GM19328 (cell line): ENCODE measurements at regions not wholly inside any gene's neighbourhood (a gene's known extent, or its start where the extent isn't known, plus 50 kb on each side); places are given as distances from the start of the nearest gene placed in this dataset.
"Not testable (repeated sequence)": the region's sequence is repeated elsewhere in the genome, so short reads cannot be mapped to it uniquely, and the experiment has no call there.

Experiments used
- ATAC-seq: cut with Tn5 transposase; IDR thresholded peaks from one replicate; pipeline ENCODE4 v1.9.1; 2021; ENCODE audit warnings: mild to moderate bottlenecking, moderate library complexity; ENCODE audit not compliant: unreplicated experiment

DNA sequence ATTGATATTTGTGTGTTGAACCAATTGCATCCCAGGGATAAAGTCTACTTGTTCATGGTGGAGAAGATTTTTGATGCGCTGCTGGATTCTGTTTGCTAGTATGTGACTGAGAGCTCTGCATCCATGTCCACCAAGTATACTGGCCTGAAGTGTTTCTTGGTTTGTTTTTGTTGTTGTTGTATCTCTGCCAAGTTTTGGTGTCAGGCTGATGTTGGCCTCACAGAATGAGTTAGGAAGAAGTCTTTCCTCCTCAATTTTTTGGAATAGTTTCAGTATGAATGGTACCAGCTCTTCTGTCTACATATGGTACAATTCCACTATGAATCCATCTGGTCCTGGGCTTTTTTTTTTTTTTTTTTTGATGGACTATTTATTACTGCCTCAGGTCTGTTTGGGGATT is 50.9 kb upstream of the OSTN start:
- no peak for ATAC-seq

DNA sequence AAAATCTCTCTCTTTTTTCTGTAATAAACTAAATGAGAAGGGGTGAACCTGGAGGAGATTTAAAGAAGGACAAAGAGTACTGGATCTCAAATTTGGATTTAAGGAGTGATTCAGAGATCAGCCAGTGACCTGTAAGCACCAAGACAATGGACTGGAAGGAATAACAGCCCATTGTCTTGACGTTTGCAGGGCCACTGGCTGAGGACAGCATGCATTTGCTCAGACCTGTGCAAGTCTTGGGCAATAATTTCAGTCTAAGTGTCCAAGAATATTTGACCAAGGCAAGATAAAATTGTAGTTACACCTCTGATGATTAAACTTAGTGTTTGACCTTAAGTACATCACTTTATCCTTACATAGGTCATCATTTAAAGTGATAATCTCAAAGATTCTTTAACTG is 55.8 kb upstream of the OSTN start:
- no peak for ATAC-seq

DNA sequence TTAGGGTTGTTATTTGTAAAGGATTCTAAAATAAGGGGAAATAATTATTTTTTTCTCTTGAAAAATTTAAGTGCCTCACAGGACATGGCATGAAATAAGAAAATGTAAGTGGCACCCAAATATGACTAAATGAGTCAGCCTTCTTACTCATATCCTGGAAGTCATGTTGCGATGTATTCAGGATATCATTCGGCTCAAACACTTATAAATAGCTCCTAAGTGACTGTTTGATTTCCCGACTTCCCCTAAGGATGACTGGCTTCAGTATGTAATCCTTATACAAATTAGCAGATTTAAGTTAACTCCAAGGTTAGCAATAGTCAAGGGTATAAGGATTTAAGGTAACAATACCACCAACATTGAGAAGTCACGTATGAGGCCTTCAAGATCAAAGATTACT is 57.3 kb upstream of the OSTN start:
- ATAC-seq = no peak

DNA sequence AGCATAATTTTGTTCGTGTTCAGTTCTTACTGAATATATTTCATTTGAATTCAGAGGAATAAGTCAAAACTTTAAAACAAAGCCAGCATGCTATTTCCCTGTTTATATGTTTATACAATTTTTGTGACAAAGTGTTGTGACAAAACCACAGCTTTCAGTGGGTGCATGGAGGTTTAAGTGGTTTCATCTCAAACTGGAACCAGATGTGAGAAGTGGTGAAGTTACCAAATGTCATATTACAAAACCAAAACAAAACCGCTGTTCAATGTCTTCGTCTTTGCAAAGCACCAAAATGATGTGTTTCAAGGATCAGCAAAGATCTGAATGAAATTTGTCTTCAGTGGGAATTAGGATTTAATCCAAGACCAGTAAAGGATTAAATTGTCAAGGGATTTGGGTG is 59.3 kb upstream of the OSTN start:
- peak; percentile 44 for ATAC-seq

DNA sequence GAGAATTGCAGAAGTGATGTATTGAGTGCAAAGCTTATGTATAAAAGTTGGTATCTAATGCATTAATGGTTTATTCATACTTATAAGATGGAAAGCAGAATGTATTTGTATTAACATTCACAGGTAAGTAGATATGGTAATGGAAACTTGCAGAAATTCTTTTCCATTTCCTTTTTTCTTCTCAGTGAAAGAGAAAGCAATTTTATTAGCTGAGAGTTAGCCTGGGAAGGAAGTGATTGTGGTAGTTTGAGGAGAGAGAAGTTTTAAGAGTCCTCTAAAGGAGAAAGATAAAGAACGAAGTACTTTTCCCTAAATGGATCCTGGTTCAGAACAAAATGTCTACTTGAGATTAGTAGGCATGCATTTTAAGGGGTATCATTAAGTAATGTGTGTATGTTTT is 60.1 kb upstream of the OSTN start:
- no peak for ATAC-seq

DNA sequence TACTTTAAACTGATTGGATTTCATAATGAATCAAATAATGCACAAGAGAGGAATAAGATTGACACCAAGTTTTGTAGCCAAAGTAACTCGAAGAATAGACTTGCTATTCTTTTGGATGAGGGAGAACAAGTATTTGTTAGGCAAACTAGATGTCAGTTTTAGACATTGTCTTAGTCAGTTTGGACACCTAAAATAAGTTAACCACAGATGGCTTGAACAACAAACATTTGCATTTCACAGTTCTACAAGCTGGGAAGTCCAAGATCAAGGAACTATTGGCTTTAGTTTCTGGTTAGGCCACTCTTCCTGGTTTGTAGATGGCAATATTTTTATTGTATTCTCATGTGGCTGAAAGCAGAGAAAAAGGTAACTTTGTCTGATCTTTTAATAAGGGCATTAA is 61.3 kb upstream of the OSTN start:
- no peak for ATAC-seq

DNA sequence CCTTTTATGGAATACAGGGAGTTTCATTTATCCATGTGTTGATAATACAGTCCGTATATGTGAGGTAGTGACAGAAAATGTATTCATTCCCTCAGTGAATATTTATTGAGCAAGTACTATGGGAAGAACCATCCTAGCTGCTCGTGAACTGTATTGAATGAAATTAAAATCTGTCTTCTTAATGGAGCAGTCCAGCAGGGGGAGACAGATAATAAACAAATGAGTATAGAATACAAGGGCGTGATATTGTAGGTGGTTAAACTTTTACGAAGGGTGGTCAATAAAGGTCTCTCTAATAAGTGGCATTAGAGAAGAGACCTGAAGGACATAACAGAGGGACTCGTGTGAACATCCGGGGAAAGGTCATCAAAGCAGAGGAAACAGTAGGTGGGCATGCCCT is 62.7 kb upstream of the OSTN start:
- ATAC-seq = no peak

DNA sequence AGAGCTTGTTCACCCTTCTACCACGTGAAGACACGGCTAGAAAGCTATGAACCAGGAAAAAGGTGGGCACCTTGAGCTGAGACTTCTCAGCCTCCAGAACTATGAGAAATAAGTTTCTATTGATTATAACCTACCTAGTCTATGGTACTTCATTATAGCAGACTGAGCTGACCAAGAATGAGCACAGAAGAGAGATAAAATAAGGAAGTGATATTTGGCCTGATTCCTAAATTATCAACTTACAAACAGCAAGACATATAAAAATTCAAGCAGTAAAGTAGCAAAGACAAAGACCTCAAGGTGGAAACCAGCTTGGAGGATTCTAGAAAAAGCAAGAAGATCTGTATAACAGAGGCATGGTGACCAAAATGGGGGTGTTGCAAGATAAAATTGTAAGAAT is 63.9 kb upstream of the OSTN start:
- no peak for ATAC-seq

DNA sequence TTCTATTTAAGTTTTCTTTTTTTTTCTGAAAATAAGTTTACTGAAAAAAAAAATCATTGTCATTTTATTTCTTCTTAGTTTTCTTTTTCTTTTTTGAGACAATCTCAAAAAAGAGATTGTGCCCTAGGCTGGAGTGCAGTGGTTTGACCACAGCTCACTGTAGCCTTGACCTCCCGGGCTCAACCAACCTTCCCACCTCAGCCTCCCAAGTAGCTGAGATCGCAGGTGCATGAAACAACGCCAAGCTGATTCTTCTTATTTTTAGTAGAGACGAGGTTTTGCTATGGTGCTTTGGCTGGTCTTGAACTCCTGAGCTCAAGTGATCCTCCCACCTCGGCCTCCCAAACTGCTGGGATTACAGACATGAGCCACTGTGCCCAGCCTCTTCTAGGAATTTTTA is 65.7 kb upstream of the OSTN start:
- ATAC-seq = no peak

DNA sequence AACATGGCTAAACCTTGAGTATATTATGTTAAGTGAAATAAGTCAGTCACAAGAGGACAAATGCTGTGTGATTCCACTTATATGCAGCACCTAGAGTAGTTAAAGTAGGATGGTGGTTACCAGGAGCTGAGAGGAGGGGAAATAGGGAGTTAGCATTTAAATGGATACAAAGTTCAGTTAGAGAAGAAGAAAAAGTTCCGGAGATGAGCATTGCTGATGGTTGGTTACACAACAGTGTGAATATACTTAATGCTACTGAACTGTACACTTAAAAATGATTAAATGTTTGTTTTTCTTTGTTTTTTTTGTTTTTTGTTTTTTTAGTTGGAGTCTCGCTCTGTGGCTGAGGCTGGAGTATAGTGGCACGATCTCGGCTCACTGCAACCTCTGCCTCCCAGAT is 67.7 kb upstream of the OSTN start:
- no peak for ATAC-seq

DNA sequence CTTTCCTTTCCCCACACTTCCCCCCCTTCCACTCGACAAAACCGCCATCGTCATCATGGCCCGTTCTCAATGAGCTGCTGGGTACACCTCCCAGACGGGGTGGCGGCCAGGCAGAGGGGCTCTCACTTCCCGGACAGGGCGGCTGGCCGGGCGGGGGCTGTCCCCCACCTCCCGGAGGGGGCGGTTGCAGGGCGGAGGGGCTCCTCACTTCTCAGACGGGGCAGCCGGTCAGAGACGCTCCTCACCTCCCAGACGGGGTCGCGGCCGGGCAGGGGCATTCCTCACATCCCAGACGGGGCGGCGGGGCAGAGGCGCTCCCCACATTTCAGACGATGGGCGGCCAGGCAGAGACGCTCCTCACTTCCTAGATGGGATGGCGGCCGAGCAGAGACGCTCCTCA is 74.2 kb upstream of the OSTN start:
- ATAC-seq = not testable (repeated sequence)

DNA sequence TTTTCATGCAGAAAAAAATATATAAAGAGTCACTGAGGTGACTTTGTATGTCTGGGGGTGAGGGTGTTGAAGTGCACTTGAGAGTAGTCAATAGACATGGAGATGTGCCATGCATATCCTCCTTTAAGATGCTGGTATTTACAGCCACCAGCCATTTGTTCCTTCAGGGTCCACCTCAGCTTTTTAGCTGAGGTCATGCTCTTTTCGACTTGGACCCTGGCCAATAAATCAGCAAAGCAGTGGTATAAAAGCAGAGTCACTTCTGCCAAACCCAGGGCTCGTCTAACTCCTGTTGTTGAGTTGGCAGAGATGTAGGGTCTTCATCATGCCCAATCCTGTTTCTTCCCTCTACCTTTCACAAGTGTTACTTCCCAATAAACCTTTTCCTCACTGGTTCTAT is 75.1 kb upstream of the OSTN start:
- no peak for ATAC-seq

DNA sequence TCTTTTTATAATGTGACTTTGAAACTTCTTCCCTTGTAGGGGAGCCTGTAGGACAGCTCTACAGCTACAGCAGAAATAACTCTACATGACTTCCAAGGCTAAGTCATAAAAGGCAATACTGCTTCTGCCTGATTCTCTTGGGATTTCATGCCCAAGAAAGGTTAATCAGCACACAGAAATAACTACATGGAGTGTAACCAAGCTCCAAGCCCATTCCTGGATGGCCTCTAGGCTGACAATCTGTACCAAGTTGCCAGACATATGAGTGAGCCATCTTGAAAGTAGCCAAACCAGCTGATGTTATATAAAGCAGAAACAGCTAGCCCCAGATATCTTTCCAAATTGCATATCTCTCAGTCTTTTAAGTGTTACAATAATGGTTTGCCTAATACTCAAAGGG is 75.8 kb upstream of the OSTN start:
- ATAC-seq = no peak

DNA sequence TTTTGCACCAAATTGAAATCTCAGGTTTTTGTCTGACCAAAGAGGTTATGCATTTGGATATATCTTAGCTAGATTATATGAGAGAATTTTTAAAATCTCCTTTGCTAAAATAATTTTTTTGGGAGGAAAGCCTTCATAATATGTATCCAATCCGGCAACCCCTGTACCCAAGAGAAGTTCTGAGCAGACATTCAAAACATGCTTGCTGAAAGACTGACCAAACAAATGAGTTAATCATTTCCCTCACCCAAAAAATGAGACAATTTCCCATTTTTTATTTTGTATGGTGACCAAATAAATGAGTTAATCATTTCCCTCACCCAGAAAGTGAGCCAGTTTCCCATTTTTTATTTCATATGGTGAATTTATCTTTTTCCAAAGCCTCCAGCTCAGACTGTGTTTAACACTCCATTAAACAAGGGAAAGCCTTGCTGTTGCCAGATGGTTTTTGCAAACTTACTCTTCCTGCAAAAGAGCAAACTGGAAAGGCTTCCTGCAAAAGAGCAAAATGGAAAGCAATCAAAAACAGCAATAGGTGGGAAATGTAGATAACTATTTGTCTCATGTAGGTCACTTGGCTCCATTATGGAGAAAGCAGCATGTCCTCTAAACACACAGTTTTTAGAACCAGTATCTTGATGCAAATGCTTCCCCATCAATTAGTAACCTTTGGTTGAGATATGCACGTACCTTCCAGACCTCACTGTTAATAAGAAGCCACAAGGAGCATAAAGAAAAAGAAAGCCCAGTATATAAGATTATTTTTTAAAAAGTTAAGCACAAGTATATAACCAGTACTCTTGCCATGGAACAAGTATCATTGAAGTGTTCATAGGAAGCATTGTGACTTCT is 78.4 kb upstream of the OSTN start:
- no peak for ATAC-seq

DNA sequence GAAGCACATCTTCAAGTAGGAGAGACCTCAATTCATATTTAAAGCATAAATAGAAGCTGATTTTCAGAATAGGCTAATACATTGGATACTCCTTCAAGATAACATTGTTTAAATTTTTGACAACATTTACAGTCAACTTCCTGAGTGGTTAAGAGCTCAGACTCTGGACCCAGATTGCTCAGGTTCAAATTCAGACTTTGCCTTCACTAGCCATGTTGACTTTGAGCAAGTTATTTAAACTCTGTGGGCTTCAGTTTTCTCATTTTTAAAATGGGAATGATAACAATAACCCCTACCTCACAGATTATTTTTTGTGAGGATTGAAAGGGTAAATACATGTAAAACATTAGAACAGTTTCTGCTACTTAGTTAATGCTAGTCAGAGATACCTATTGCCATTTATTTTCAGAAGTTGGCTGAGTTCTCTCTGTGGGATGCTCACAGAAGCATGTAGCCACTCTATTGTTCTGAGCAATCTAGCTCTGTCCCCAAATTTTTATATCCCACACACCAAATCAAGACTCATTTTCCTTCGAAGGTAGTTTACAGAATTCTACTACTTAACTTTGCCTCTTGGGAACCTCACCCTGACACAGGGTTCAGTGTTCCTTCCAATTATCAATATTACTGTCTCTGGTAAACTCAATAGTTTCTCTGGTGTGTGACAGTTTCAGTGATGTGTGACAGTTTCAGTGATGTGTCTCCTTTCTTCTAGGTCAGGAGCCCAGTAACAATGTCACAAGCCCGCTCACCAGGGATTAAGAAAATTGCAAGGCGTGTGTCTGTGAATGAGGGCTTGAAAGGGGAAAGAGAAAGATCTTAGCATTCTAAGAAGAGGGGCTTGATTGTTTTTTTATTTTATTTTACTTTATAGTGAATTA is 79.4 kb upstream of the OSTN start:
- ATAC-seq = peak; percentile 50

DNA sequence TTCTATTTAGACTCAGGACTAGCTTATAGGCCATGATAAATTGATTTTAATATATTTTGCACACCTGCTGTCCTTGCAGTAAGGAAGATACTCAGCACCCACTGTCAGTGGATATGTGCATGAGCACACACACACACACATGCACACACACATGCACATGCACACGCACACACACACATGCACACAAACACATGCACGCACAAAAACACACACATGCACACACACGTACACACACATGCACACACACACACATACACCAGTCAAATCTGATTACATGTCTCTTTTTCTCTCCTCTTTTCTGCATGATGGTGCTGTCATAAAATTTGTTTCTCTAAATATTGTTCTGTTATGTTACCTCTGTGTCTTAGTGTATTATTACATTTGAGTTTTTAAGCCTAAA is 87.3 kb upstream of the OSTN start:
- ATAC-seq = no peak

DNA sequence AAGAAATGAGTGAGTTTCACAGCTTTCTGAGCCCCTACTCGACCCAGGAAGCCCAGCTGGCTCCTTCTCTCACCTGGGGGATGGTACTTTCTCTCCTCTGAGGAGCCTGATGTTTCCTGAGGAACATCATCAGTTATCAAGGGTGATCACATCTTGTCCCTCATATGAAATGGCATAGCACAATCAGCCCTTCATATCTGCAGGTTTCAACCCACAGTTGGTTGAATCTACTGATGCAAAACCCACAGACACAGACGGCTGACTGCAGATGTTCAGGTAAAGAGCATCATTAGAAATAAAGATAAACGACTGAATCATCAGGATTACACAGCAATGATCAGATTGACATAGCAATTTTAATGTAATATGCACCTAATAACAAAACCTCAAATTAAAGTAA is 93.6 kb upstream of the OSTN start:
- ATAC-seq = peak; percentile 82

DNA sequence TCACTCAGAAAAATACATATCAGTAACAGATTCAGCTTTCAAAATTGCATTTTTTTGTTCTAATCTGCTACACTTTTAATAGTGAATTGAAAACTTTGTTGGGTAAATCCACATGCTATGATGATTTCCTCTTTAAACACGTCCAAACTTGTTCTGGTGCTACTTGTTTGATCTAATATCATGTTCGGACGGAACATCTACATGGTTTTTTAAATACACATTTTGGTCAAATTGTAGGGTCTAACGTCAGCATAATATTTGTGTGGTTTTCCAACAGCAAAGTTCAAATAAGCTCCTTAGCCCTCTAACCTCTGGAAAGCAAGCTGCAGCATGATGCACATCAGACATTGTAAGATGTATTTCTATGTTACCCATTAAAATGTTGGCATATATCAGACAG is 98.5 kb upstream of the OSTN start:
- ATAC-seq = no peak

DNA sequence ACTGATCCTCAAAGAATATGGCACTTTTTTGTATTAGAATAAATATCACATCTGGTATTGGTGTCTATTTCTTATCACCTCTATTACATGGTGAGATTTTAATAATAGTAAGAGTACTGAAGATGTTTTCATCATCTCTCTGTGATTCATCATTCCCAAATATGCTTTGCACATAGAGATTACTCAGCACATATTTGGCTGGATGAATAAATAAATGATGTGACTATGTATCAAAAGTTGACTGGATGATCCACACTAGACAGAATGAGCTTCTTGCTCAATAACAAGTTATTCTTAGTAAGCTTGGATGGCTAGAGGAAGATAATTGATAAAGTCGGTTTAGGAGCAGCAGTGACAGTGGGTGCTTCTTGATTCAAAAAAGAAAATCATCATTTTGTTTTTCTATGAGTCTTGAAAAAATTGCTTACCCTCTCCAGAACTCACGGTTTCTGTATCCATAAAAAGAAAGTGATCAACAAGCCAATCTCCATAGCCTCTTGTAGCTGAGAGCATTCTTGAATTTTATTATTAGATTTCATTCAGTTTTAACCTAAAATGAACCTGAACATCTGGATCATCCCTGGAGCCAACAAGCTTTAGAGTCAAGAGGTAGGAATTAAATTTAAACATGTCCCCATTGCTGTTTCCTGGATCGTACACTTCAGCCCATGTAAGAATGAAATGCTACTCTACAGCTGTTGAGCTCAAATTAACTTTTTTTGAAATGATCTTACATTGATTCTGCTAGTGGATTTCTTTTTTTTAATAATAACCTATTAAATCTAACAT is 104.8 kb upstream of the OSTN start:
- ATAC-seq = no peak

DNA sequence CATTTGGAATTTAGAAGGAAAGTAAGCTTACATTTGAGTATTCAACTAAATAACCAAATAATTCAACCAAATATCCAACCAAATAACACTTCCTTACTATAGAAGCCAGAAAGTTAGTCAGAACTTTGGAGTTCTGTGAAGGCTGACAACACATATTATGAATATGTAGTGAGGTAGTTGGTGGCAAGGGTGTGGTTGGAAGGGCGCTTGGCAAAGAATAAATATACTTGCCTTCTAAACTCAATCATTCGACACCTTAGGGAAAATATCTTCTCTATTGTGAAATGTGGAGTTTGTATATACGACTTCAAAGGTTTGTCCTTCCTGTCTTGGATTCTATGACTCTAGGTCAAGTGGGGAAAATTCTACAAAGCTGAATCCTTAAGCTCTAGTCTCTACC is 111.7 kb upstream of the OSTN start:
- ATAC-seq = no peak

DNA sequence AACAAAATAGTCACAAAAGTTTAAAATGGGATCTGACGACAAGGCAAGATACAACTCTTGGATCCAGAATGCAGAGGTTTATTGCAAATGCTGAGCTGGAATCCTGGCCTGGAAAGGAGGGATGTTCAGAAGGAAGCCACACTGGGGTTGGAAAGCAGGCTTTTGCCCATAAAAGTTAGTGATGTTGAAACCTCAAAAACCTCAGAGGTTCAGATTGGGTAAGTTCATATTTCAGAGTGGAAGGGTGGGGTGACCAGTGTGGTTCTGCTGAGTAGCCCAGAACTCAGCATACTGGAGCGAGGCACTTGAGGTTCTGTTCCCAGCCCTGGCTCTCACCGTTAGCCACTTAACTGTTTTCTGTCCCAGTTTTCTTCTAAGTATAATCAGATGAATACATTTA is 114.0 kb upstream of the OSTN start:
- ATAC-seq = no peak
